ENCODE measurements at regions not wholly inside any gene's neighbourhood (a gene's known extent, or its start where the extent isn't known, plus 50 kb on each side); places are given as distances from the start of the nearest gene placed in this dataset.

- TF ChIP-seq POLR2AphosphoS5 (IDR thresholded peaks at IDR 0.05; ENCODE audit: low read depth, low read length) = no peak
- no peak for TF ChIP-seq REST (IDR thresholded peaks at IDR 0.05; ENCODE audit: insufficient read depth in 1 of 2, low read depth in 2 of 2, low read length in 2 of 2)
- TF ChIP-seq FOXP2 (optimal IDR thresholded peaks at IDR 0.05; ENCODE audit: borderline replicate concordance, extremely low read depth, extremely low read length, insufficient read depth) = no peak
These were observed 511.1 kb downstream of the TENT5A start for GRCh38 chr6:81241126-81242041.

Measured in PFSK-1 (cell line).